Body of pancreas (tissue), 4 donors: ENCODE measurements at regions not wholly inside any gene's neighbourhood (a gene's known extent, or its start where the extent isn't known, plus 50 kb on each side); places are given as distances from the start of the nearest gene placed in this dataset.

Experiments used
- ATAC-seq: fragments of 150-250 bp; one replicate; pipeline ENCODE4 v1.9.1; 2016
- DNase-seq, 4 donors: peaks; one replicate each; pipeline ENCODE4 v3.0.0-alpha.2; 2019
- H3K27ac ChIP-seq, 4 donors: fragments of 200-600 bp; sonication (generic); 1 replicate in 3 of 4; 2 replicates in 1 of 4; pipeline versions ENCODE4 v1.5.1 to v1.6.1; 2016 to 2019; ENCODE audit warnings: mild to moderate bottlenecking in 1 of 4, mixed read lengths in 1 of 4, moderate library complexity in 1 of 4
- H3K27me3 ChIP-seq, 2 donors: fragments of 200-600 bp; sonication (generic); one replicate each; pipeline ENCODE4 v1.6.0; 2016; ENCODE audit warnings: mild to moderate bottlenecking in 1 of 2
- H3K36me3 ChIP-seq, 2 donors: fragments of 200-600 bp; sonication (generic); replicated peaks in 1 of 2; 2 replicates each; pipeline ENCODE4 v1.5.1; 2016; ENCODE audit warnings: low read depth in 2 of 2; ENCODE audit not compliant: insufficient read depth in 1 of 2
- H3K4me1 ChIP-seq: fragments of 200-600 bp; sonication (generic); one replicate; pipeline ENCODE4 v1.6.0; 2016
- H3K4me3 ChIP-seq, 2 donors: fragments of 200-600 bp; sonication (generic); 1 replicate in 1 of 2; 2 replicates in 1 of 2; pipeline ENCODE4 v1.5.1; 2016 to 2019
- H3K9me3 ChIP-seq, 3 donors: fragments of 200-600 bp; sonication (generic); 1 replicate in 2 of 3; 2 replicates in 1 of 3; pipeline ENCODE4 v1.5.1; 2016
- CTCF ChIP-seq, 7 experiments: fragments of 450-650 bp in 4 of 7; fragments of 200-600 bp in 3 of 7; sonication (generic) in 3 of 7; IDR thresholded peaks; one replicate each; pipeline ENCODE4 v1.5.1; 2016 to 2019; ENCODE audit warnings: antibody characterized with exemption in 7 of 7
- POLR2A ChIP-seq, 3 donors: fragments of 450-650 bp; IDR thresholded peaks; one replicate each; pipeline ENCODE4 v1.6.1; 2016; ENCODE audit warnings: antibody characterized with exemption in 3 of 3, mild to moderate bottlenecking in 2 of 3
- WGBS, 2 donors: methylation state at CpG; one replicate each; pipeline ENCODE4 v1.1.5; 2017; 5-methylcytosine and 5-hydroxymethylcytosine counted together
- intact Hi-C: fragments of 100-400 bp; cut with DNase I; formaldehyde crosslinking; loops from one replicate; pipeline ENCODE4 v1.15.1; 2023

GRCh38 chr6:48553467-48554189, 442.6 kb upstream of the PTCHD4 start:
- H3K36me3 ChIP-seq: no peaks in the 10 kb centered on the region
- intact Hi-C loops: no loop called here
- no peak for DNase-seq
- no peak overlapping the region for H3K4me3 ChIP-seq
- H3K9me3 ChIP-seq: no peaks in the 10 kb centered on the region
- H3K4me1 ChIP-seq: no peaks in the 10 kb centered on the region
- no peak for TF ChIP-seq POLR2A (IDR thresholded peaks at IDR 0.05)
- ATAC-seq: no peak
- no peak overlapping the region for H3K27ac ChIP-seq
- H3K27me3 ChIP-seq: no peaks in the 10 kb centered on the region
- WGBS, 2 donors: 80 to 95% methylated on average over 1 of the region's 1 CpG

- Histone ChIP-seq H3K27me3 (no peaks in the 10 kb centered on the region), H3K4me3 (no peak overlapping the region), H3K4me1 (no peaks in the 10 kb centered on the region), H3K36me3 (no peaks in the 10 kb centered on the region), H3K9me3 (no peaks in the 10 kb centered on the region), H3K27ac (no peak overlapping the region)
- intact Hi-C loops: no loop called here
- WGBS, 2 donors: 46 to 55% methylated on average over 2 of the region's 2 CpGs
- DNase-seq (no peak), ATAC-seq (no peak)
- TF ChIP-seq CTCF (IDR thresholded peaks at IDR 0.05): no peak
- no peak for TF ChIP-seq POLR2A (IDR thresholded peaks at IDR 0.05)
Measured at GRCh38 chr6:48552905-48553304, 441.9 kb upstream of the PTCHD4 start.

- TF ChIP-seq POLR2A (IDR thresholded peaks at IDR 0.05) (no peak), CTCF (IDR thresholded peaks at IDR 0.05) (no peak)
- no peak for DNase-seq
Measured at GRCh38 chr6:48550603-48551002, 439.6 kb upstream of the PTCHD4 start.

GRCh38 chr6:48542191-48542590, 431.2 kb upstream of the PTCHD4 start:
- Histone ChIP-seq H3K4me3 (no peak overlapping the region), H3K36me3 (no peaks in the 10 kb centered on the region), H3K9me3 (no peaks in the 10 kb centered on the region), H3K4me1 (no peaks in the 10 kb centered on the region), H3K27me3 (no peaks in the 10 kb centered on the region), H3K27ac (no peak overlapping the region)
- no peak for TF ChIP-seq CTCF (IDR thresholded peaks at IDR 0.05)
- TF ChIP-seq POLR2A (IDR thresholded peaks at IDR 0.05): no peak
- 68 to 77% methylated on average over 2 of the region's 2 CpGs for WGBS, 2 donors
- intact Hi-C loops: no loop called here
- ATAC-seq (no peak), DNase-seq (no peak)

More at GRCh38 chr6:48550603-48551002, 439.6 kb upstream of the PTCHD4 start:
- Histone ChIP-seq H3K27ac (no peak overlapping the region), H3K36me3 (no peaks in the 10 kb centered on the region), H3K27me3 (no peaks in the 10 kb centered on the region), H3K4me1 (no peaks in the 10 kb centered on the region), H3K4me3 (no peak overlapping the region), H3K9me3 (no peaks in the 10 kb centered on the region)
- 51 to 55% methylated on average over 3 of the region's 3 CpGs for WGBS, 2 donors
- intact Hi-C loops: no loop called here
- ATAC-seq: no peak

- TF ChIP-seq POLR2A (IDR thresholded peaks at IDR 0.05) (no peak), CTCF (IDR thresholded peaks at IDR 0.05) (no peak)
- DNase-seq (no peak), ATAC-seq (no peak)
- Histone ChIP-seq H3K36me3 (no peaks in the 10 kb centered on the region), H3K27me3 (no peaks in the 10 kb centered on the region), H3K4me3 (no peak overlapping the region), H3K4me1 (no peaks in the 10 kb centered on the region), H3K27ac (no peak overlapping the region), H3K9me3 (no peaks in the 10 kb centered on the region)
- intact Hi-C loops: no loop called here
Measured at GRCh38 chr6:48541649-48542048, 430.7 kb upstream of the PTCHD4 start.
